Stimulated activated CD4-positive, alpha-beta T cell treated with anti-CD3 and anti-CD28 coated beads, Interleukin-12 subunit alpha, Interleukin-12 subunit beta, amount 100 ng/mL, for 4 hours (primary cell): ENCODE measurements at regions not wholly inside any gene's neighbourhood (a gene's known extent, or its start where the extent isn't known, plus 50 kb on each side); places are given as distances from the start of the nearest gene placed in this dataset.

ENCODE experiments used
- DNase-seq: peaks from one replicate; pipeline ENCODE4 v3.0.0-alpha.2; 2020

GRCh38 chr5:167533814-167534795 lies 757.3 kb upstream of the WWC1 start:
- no peak for DNase-seq

- DNase-seq = no peak
Observed at GRCh38 chr5:167539747-167540146, 751.7 kb upstream of the WWC1 start.

- no peak for DNase-seq
Observed at GRCh38 chr5:167546270-167546669, 745.2 kb upstream of the WWC1 start.

GRCh38 chr5:167552356-167552755 lies 739.1 kb upstream of the WWC1 start:
- DNase-seq = no peak

GRCh38 chr5:167553511-167553910 lies 737.9 kb upstream of the WWC1 start:
- DNase-seq = no peak

- DNase-seq = no peak
Observed at GRCh38 chr5:167554564-167555290, 736.7 kb upstream of the WWC1 start.

- no peak for DNase-seq
Observed at GRCh38 chr5:167555565-167556166, 735.8 kb upstream of the WWC1 start.

- no peak for DNase-seq
Observed at GRCh38 chr5:167557359-167557758, 734.1 kb upstream of the WWC1 start.

GRCh38 chr5:167561796-167562195 lies 729.6 kb upstream of the WWC1 start:
- DNase-seq = no peak

GRCh38 chr5:167564275-167564674 lies 727.2 kb upstream of the WWC1 start:
- no peak for DNase-seq

- DNase-seq = no peak
Observed at GRCh38 chr5:167565189-167565954, 726.1 kb upstream of the WWC1 start.

- DNase-seq = no peak
Observed at GRCh38 chr5:167570431-167570830, 721.0 kb upstream of the WWC1 start.

- no peak for DNase-seq
Observed at GRCh38 chr5:167571824-167572223, 719.6 kb upstream of the WWC1 start.

- DNase-seq = no peak
Observed at GRCh38 chr5:167573370-167574127, 717.9 kb upstream of the WWC1 start.

GRCh38 chr5:167574464-167574863 lies 717.0 kb upstream of the WWC1 start:
- no peak for DNase-seq

GRCh38 chr5:167575330-167575729 lies 716.1 kb upstream of the WWC1 start:
- DNase-seq = no peak

- DNase-seq = no peak
Observed at GRCh38 chr5:167576126-167576525, 715.3 kb upstream of the WWC1 start.

GRCh38 chr5:167576897-167577296 lies 714.5 kb upstream of the WWC1 start:
- DNase-seq = no peak

GRCh38 chr5:167577616-167578015 lies 713.8 kb upstream of the WWC1 start:
- no peak for DNase-seq

- no peak for DNase-seq
Observed at GRCh38 chr5:167578977-167579692, 712.3 kb upstream of the WWC1 start.

- no peak for DNase-seq
Observed at GRCh38 chr5:167579693-167580055, 711.8 kb upstream of the WWC1 start.
